ENCODE measurements at regions not wholly inside any gene's neighbourhood (a gene's known extent, or its start where the extent isn't known, plus 50 kb on each side); places are given as distances from the start of the nearest gene placed in this dataset.

DNA sequence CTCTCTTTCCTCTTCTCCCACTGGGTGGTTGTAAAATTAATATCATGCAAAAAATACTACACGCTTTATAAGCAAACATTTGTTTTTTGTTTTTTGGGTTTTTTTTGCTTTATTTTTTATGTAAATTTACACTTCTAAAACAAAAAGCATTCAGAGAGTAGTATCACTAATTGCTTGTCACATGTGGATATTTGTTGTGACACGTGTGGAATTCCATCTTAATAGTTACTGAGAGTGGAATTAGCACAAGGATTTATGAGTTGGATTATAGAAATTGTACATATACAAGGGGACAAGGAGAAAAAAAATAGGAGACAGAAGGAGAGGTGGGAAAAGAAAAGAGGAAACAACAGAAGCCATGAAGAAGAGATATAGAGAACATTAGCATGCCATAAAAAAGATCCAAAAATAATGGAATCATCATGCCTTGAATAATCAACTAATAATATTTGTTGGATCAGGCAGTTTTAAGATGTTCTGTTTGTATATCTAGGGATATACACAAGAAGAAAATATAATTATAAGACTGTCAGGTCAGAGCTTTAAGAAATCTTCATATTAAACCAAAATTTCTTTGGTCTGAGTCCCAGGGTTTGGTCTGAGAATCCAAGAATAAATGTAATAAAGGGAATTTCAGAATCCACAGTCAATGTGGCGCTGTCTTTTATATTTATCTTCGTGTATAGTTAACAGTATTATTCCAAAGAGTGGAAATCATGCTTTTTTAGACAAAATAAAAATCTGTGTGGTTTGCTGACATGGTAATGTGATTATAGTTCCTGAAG lies 98.5 kb upstream of the INTU start:
- Mint-ChIP-seq H3K27me3 (ENCODE audit: low read depth) (no peaks in the 10 kb centered on the region), H3K27ac (ENCODE audit: unreplicated experiment) (no peak overlapping the region), H3K4me3 (no peak overlapping the region), H3K4me1 (peaks cover 5% of the 10 kb centered on the region), H3K9me3 (peaks cover 3% of the 10 kb centered on the region), H3K36me3 (ENCODE audit: low read depth) (no peaks in the 10 kb centered on the region)
- no peak for DNase-seq (ENCODE audit: low read depth, low spot score)
- TF ChIP-seq CTCF (conservative IDR thresholded peaks at IDR 0.05): no peak

GRCh38 chr4:127538016-127538415 lies 94.7 kb upstream of the INTU start:
- Mint-ChIP-seq H3K27me3 (ENCODE audit: low read depth) (no peaks in the 10 kb centered on the region), H3K9me3 (peaks cover 3% of the 10 kb centered on the region), H3K27ac (ENCODE audit: unreplicated experiment) (no peak overlapping the region), H3K4me1 (peaks cover 5% of the 10 kb centered on the region), H3K4me3 (no peak overlapping the region), H3K36me3 (ENCODE audit: low read depth) (no peaks in the 10 kb centered on the region)
- no peak for DNase-seq (ENCODE audit: low read depth, low spot score)
- TF ChIP-seq CTCF (conservative IDR thresholded peaks at IDR 0.05): no peak

- H3K4me1 Mint-ChIP-seq: peaks cover 5% of the 10 kb centered on the region
- no peaks in the 10 kb centered on the region for H3K27me3 Mint-ChIP-seq (ENCODE audit: low read depth)
- H3K27ac Mint-ChIP-seq (ENCODE audit: unreplicated experiment): no peak overlapping the region
- no peak for DNase-seq (ENCODE audit: low read depth, low spot score)
- no peaks in the 10 kb centered on the region for H3K36me3 Mint-ChIP-seq (ENCODE audit: low read depth)
- no peak for TF ChIP-seq CTCF (conservative IDR thresholded peaks at IDR 0.05)
- no peak overlapping the region for H3K4me3 Mint-ChIP-seq
- peaks cover 3% of the 10 kb centered on the region for H3K9me3 Mint-ChIP-seq
Observed at GRCh38 chr4:127540497-127541025, 92.2 kb upstream of the INTU start.

- TF ChIP-seq CTCF (conservative IDR thresholded peaks at IDR 0.05): no peak
- H3K27me3 Mint-ChIP-seq (ENCODE audit: low read depth): no peaks in the 10 kb centered on the region
- DNase-seq (ENCODE audit: low read depth, low spot score): no peak
- no peaks in the 10 kb centered on the region for H3K4me1 Mint-ChIP-seq
- no peak overlapping the region for H3K27ac Mint-ChIP-seq (ENCODE audit: unreplicated experiment)
- no peaks in the 10 kb centered on the region for H3K36me3 Mint-ChIP-seq (ENCODE audit: low read depth)
- H3K9me3 Mint-ChIP-seq: no peaks in the 10 kb centered on the region
- no peak overlapping the region for H3K4me3 Mint-ChIP-seq
Observed at GRCh38 chr4:127545271-127545670, 87.5 kb upstream of the INTU start.

DNA sequence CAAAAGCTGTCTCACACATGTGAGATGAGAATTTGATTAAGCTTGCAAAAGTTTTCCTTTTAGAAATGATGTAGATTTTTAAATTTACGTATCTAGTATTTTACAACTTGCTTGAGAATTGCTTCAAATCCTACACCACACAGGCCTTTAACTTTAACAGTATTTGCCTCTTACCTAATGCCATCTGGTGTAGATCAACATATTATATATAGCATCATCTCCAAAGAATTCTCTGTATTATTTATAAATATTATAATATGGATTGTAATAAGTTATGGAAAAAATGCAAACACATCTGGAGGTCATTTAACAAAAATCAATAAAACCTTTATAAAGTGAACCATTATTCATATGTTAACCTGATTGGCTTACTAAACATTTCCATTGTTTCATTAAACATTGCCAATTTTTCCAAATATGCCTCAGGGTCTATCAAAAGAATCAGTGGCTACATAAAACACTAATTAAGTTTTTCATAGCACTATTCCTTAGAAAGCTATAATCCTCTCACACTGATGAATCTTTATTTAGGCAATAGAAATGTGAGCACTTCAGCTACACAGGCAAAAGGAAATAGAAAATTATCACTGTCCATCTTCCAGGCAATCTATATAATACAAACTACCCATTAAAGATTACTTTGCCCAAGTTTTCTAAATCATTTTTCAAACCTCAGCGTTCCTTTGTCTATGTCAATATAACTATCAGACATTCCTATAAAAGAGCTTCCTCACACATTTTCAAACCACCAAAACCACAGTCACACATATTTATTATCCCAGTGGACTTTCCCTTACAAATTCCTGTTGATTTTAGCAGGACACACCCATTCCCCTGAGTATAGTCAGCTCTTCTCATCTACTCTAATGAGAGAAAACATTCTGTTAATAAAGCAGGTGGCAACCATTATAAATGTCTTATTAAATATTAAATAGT lies 83.5 kb upstream of the INTU start:
- DNase-seq (ENCODE audit: low read depth, low spot score): no peak

More for the DNA sequence above, 83.5 kb upstream of the INTU start:
- Mint-ChIP-seq H3K4me3 (no peak overlapping the region), H3K27me3 (ENCODE audit: low read depth) (no peaks in the 10 kb centered on the region), H3K4me1 (no peaks in the 10 kb centered on the region), H3K9me3 (peaks cover 5% of the 10 kb centered on the region), H3K27ac (ENCODE audit: unreplicated experiment) (no peak overlapping the region), H3K36me3 (ENCODE audit: low read depth) (no peaks in the 10 kb centered on the region)
- no peak for TF ChIP-seq CTCF (conservative IDR thresholded peaks at IDR 0.05)

Measured in neural crest cell (in vitro differentiated cells).